H1 (cell line): ENCODE measurements at regions not wholly inside any gene's neighbourhood (a gene's known extent, or its start where the extent isn't known, plus 50 kb on each side); places are given as distances from the start of the nearest gene placed in this dataset.

Source experiments
- YY1 ChIP-seq: IDR thresholded peaks from 2 replicates; pipeline ENCODE4 v1.6.1; 2011; ENCODE audit warnings: low read depth, mild to moderate bottlenecking, low read length

- TF ChIP-seq YY1 = peak; percentile 76; the same call in 1 of the 2 replicates
Observed at GRCh38 chrX:131830400-131831184, 192.5 kb upstream of the STK26 start (continued).
